Stimulated activated naive CD4-positive, alpha-beta T cell (primary cell): ENCODE measurements at regions not wholly inside any gene's neighbourhood (a gene's known extent, or its start where the extent isn't known, plus 50 kb on each side); places are given as distances from the start of the nearest gene placed in this dataset.
A peak's percentile ranks its signal among the peaks of the same experiment; 100 is the strongest.

Experiments used
- DNase-seq, 6 experiments: peaks; one replicate each; lab custom pipeline; 2025; lab: John Stamatoyannopoulos, UW

GRCh38 chr12:91887957-91888356, 257.7 kb downstream of the BTG1 start:
- DNase-seq: no peak

GRCh38 chr12:91885851-91886731, 259.6 kb downstream of the BTG1 start:
- DNase-seq: no peak

GRCh38 chr12:91884230-91884629, 261.4 kb downstream of the BTG1 start:
- no peak for DNase-seq

- DNase-seq: no peak
Observed at GRCh38 chr12:91883811-91884210, 261.8 kb downstream of the BTG1 start.

GRCh38 chr12:91882910-91883309, 262.7 kb downstream of the BTG1 start:
- no peak for DNase-seq

GRCh38 chr12:91880528-91880927, 265.1 kb downstream of the BTG1 start:
- DNase-seq: no peak

GRCh38 chr12:91877456-91878235, 268.0 kb downstream of the BTG1 start:
- DNase-seq: peak in 5 of 6 experiments; percentile 13 to 51 (median 26)

- DNase-seq: peak; percentile 71 to 96 (median 88)
Observed at GRCh38 chr12:91877022-91877421, 268.6 kb downstream of the BTG1 start.

- peak in 1 of 6 experiments; percentile 9 for DNase-seq
Observed at GRCh38 chr12:91875671-91876070, 270.0 kb downstream of the BTG1 start.

GRCh38 chr12:91874086-91874865, 271.4 kb downstream of the BTG1 start:
- no peak for DNase-seq

- DNase-seq: no peak
Observed at GRCh38 chr12:91871751-91872150, 273.9 kb downstream of the BTG1 start.

- peak in 3 of 6 experiments; percentile 59 to 69 (median 67) for DNase-seq
Observed at GRCh38 chr12:91870872-91871707, 274.6 kb downstream of the BTG1 start.

- DNase-seq: no peak
Observed at GRCh38 chr12:91868054-91868453, 277.6 kb downstream of the BTG1 start.

GRCh38 chr12:91866566-91866965, 279.1 kb downstream of the BTG1 start:
- no peak for DNase-seq

GRCh38 chr12:91863702-91864101, 281.9 kb downstream of the BTG1 start:
- peak in 2 of 6 experiments; percentile 16 to 34 for DNase-seq

- DNase-seq: no peak
Observed at GRCh38 chr12:91861554-91861953, 284.1 kb downstream of the BTG1 start.

- no peak for DNase-seq
Observed at GRCh38 chr12:91859347-91859746, 286.3 kb downstream of the BTG1 start.

GRCh38 chr12:91857813-91858542, 287.7 kb downstream of the BTG1 start:
- no peak for DNase-seq

- no peak for DNase-seq
Observed at GRCh38 chr12:91854725-91855124, 290.9 kb downstream of the BTG1 start.

GRCh38 chr12:91853350-91854127, 292.1 kb downstream of the BTG1 start:
- no peak for DNase-seq
